Nephron progenitor cell (in vitro differentiated cells): ENCODE measurements at regions not wholly inside any gene's neighbourhood (a gene's known extent, or its start where the extent isn't known, plus 50 kb on each side); places are given as distances from the start of the nearest gene placed in this dataset.

Experiments
- DNase-seq: peaks from one replicate; pipeline ENCODE4 v3.0.0; 2021
- H3K27ac Mint-ChIP-seq: 2 replicates; pipeline ENCODE4 v1.8.0; 2021; ENCODE audit warnings: mild to moderate bottlenecking, moderate library complexity, mixed read lengths
- H3K27me3 Mint-ChIP-seq: 2 replicates; pipeline ENCODE4 v1.8.0; 2021; ENCODE audit warnings: mild to moderate bottlenecking, low read depth, mixed read lengths; ENCODE audit not compliant: poor library complexity
- H3K36me3 Mint-ChIP-seq: 2 replicates; pipeline ENCODE4 v1.8.0; 2021; ENCODE audit warnings: low read depth, mixed read lengths
- H3K4me1 Mint-ChIP-seq: 2 replicates; pipeline ENCODE4 v1.8.0; 2021; ENCODE audit warnings: mixed read lengths
- H3K4me3 Mint-ChIP-seq: 2 replicates; pipeline ENCODE4 v1.8.0; 2021; ENCODE audit warnings: mild to moderate bottlenecking, moderate library complexity, mixed read lengths
- H3K9me3 Mint-ChIP-seq: 2 replicates; pipeline ENCODE4 v1.8.0; 2021; ENCODE audit warnings: mild to moderate bottlenecking, moderate library complexity, mixed read lengths
- CTCF ChIP-seq: fragments of 200-600 bp; sonication (generic); IDR thresholded peaks from 2 replicates; pipeline ENCODE4 v1.5.0; 2021; ENCODE audit warnings: antibody characterized with exemption

GRCh38 chr13:105329359-105329758 lies 1206.1 kb downstream of the EFNB2 start:
- no peak for DNase-seq

GRCh38 chr13:105328212-105328611 lies 1207.2 kb downstream of the EFNB2 start:
- Mint-ChIP-seq H3K9me3 (peaks cover 15% of the 10 kb centered on the region), H3K4me3 (no peak overlapping the region), H3K36me3 (no peaks in the 10 kb centered on the region), H3K27me3 (peaks cover 4% of the 10 kb centered on the region), H3K27ac (no peak overlapping the region), H3K4me1 (peaks cover 10% of the 10 kb centered on the region)
- DNase-seq, result no peak
- TF ChIP-seq CTCF, result no peak

More at GRCh38 chr13:105329359-105329758, 1206.1 kb downstream of the EFNB2 start:
- H3K4me3 Mint-ChIP-seq, result no peak overlapping the region
- H3K27me3 Mint-ChIP-seq, result peaks cover 4% of the 10 kb centered on the region
- no peak for TF ChIP-seq CTCF
- peaks cover 10% of the 10 kb centered on the region for H3K4me1 Mint-ChIP-seq
- H3K9me3 Mint-ChIP-seq, result peaks cover 15% of the 10 kb centered on the region
- H3K36me3 Mint-ChIP-seq, result no peaks in the 10 kb centered on the region
- no peak overlapping the region for H3K27ac Mint-ChIP-seq

- H3K9me3 Mint-ChIP-seq, result peaks cover 15% of the 10 kb centered on the region
- peaks cover 10% of the 10 kb centered on the region for H3K4me1 Mint-ChIP-seq
Measured at GRCh38 chr13:105327581-105328126, 1207.8 kb downstream of the EFNB2 start.

GRCh38 chr13:105319875-105320274 lies 1215.6 kb downstream of the EFNB2 start:
- no peaks in the 10 kb centered on the region for H3K27me3 Mint-ChIP-seq
- TF ChIP-seq CTCF, result no peak
- no peak for DNase-seq
- no peaks in the 10 kb centered on the region for H3K9me3 Mint-ChIP-seq
- H3K27ac Mint-ChIP-seq, result no peak overlapping the region
- no peaks in the 10 kb centered on the region for H3K4me1 Mint-ChIP-seq
- no peak overlapping the region for H3K4me3 Mint-ChIP-seq
- H3K36me3 Mint-ChIP-seq, result no peaks in the 10 kb centered on the region

More at GRCh38 chr13:105327581-105328126, 1207.8 kb downstream of the EFNB2 start:
- H3K27me3 Mint-ChIP-seq, result peaks cover 4% of the 10 kb centered on the region
- H3K36me3 Mint-ChIP-seq, result no peaks in the 10 kb centered on the region
- no peak overlapping the region for H3K4me3 Mint-ChIP-seq
- TF ChIP-seq CTCF, result no peak
- DNase-seq, result no peak
- no peak overlapping the region for H3K27ac Mint-ChIP-seq

- no peaks in the 10 kb centered on the region for H3K4me1 Mint-ChIP-seq
Measured at GRCh38 chr13:105316731-105317130, 1218.7 kb downstream of the EFNB2 start.

More at GRCh38 chr13:105316731-105317130, 1218.7 kb downstream of the EFNB2 start:
- H3K36me3 Mint-ChIP-seq, result no peaks in the 10 kb centered on the region
- no peak overlapping the region for H3K4me3 Mint-ChIP-seq
- TF ChIP-seq CTCF, result no peak
- no peak for DNase-seq
- peaks cover 3% of the 10 kb centered on the region for H3K27me3 Mint-ChIP-seq
- H3K27ac Mint-ChIP-seq, result no peak overlapping the region
- no peaks in the 10 kb centered on the region for H3K9me3 Mint-ChIP-seq
